Eye (tissue), 1 donor: ENCODE measurements at regions not wholly inside any gene's neighbourhood (a gene's known extent, or its start where the extent isn't known, plus 50 kb on each side); places are given as distances from the start of the nearest gene placed in this dataset.
A peak's percentile ranks its signal among the peaks of the same experiment; 100 is the strongest.
"Not testable (repeated sequence)": the region's sequence is repeated elsewhere in the genome, so short reads cannot be mapped to it uniquely, and the experiment has no call there.

Experiments used
- DNase-seq: peaks from one replicate; pipeline ENCODE4 v3.0.0-alpha.2; 2015

DNA sequence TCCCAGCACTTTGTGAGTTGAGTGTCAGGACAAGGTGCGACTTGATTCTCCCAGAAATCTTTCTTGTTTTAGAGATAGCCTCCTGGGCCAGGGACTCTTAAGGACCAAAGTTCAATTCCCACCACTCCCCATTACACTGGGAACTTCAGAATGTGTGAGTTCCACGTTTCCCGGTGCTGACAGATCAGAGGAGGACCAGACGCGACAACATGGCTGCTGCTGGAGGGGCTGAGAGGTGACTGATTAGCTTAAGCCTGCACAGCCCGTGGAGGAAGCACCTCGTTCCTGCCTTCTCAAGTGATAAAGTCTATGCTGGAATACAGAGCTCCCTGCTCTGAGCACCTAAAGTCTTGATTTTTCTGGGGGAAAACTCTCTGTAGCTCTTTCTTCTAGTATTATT is 175.2 kb upstream of the FERMT1 start:
- DNase-seq: no peak

DNA sequence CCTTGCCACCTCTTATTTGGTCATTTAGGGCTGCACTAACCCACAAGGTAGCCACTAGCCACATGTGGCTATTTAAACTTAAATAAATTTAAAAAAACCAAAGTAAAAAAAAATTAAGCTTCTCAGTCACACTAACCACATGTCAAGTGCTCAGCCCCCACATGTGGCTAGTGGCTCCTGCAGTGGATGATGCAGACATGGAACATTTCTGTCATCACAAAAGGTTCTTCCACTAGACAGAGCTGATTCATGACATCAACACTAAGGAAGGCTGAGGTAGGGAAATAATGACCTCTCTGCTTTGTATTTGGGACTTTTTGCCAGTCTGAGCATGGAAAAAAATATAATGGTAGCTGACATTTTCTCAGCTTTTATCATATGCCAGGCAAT is 173.0 kb upstream of the FERMT1 start:
- DNase-seq: no peak

DNA sequence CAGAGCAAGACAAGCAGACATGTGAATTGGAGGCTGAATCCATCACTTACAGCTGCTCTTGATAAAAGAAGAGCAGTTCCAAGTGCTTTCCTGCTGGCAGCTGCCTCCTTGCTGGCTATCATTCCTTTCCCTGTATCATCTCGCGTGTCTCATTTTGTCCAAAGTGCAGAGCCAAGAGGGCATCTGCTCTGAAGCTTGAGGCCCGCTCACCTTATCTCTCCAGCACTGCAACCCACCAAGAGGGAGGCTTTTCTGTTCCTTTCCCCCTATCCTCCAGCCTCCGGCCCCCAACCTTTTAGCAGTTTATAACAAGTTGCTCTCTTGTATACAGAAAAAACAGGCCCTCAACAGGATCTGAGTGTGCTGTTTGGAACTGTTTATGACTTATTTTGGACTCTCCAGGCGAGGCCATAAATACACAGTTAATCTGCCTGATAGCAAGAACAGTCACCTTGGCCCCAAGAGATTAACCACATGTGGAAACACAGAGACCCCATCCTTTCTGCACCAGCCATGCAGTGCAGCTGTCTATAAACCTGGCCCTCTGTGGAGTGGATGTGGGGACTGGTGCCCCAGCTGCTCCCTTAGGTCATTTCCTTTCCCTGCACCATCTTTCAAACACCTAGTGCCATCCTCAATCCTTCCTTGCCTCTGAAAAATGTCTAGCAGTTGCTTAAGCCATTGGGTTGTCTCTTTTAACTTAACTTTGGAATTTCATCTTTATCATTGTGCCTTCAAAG is 172.5 kb upstream of the FERMT1 start:
- no peak for DNase-seq

DNA sequence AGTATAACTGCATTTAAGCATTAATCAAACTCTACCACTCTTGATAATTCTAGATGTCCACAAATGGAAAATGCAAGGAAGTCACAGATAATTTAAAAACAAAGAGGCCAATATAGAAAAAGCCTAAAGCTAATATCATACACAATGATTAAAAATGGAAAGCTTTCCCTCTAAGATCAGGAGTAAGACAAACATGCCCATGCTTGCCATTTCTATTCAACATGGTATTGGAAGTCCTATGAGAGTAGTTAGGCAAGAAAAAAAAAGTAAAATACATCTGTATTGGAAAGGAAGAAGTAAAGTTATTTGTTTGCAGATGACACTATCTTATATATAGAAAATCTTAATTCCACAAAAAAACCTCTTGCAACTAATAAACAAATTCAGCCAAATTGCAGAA is 164.6 kb upstream of the FERMT1 start:
- DNase-seq: no peak

DNA sequence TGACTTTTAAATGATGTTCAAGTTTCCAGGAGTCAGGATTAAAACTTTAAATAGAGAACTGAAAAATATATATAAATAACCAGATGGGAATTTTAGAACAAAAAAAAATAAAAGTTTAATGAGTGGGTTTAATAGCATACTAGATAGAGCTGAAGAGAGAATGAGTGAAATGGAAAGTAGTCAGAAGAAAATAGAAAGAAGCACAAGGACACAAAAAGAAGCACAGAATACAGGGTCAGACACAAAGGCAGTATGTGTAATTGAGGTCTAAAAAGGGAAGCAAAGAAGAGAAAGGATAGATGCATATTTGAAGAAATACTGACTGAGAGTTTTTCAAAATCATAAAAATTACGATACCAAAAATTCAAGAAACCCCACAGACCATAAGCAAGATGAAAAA is 159.8 kb upstream of the FERMT1 start:
- DNase-seq: no peak

DNA sequence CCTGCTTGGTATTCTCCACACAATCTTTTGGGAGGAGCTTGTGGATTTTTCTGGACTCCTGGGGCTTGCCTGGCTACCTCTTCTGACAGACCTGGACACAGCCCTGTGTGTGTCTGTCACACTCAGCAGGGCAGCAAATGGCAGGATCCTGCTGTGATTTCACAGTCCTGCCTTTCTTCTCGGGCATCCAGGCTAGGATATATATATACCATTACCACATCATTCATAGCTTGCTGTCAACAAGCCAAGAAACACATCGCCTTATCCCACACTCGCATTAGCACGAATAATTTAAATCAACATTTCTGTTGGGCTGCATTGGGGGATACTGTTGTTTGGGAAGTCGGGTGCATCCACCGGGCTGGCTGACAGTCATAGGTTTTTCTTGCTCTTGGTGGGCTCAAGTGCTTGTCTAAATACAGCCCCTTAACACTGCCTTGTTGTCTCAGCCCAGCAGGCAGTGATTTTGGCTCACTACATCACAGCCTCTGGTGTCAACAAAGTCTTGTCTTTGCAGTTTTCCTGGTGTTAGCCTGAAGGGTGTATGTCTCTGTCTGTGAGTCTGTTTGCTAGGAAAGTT is 154.9 kb upstream of the FERMT1 start:
- peak; percentile 38 for DNase-seq

DNA sequence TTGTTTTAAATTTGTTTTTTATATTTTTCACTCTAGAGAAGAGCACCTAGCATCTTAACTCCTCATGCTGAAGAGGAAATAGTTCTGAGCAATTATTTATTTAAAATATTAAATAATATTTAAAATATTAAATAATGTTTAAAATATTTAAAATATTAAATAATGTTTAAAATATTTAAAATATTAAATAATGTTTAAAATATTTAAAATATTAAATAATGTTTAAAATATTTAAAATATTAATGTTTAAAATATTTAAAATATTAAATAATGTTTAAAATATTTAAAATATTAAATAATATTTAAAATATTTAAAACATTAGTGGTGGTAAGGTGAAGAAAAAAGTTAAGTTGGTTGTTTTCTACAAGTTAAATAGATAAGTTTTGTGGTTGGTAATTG is 147.6 kb upstream of the FERMT1 start:
- not testable (repeated sequence) for DNase-seq

DNA sequence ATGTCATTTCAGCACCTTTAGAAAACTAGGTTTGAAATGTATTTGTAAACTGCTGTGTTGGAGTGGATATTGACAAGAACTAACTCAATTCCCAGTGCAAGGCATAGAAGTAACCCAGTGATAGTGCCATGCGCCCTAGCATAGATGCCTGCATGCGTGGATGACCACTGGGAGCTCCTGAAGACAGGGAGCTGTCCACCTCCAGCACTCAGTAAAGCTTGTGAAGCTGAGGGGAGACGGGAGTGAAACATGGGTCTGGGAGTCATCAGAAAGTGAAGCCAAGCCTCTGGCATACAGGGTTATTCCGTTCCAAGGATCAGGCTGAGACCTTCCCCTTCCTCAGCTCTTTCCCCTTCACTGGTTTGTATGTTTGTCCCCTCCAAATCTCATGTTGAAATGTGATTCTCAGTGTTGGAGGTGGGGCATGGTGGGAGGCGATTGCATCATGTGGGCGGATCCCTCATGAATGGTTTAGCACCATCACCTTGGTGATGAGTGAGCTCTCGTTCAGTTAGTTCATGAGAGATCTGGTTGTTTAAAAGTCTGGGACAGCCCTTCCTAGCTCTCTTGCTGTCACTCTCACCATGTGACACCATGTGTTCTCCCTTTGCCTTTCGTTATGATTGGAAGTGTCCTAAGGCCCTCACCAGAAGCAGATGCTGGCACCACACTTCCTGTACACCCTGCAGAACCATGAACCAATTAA is 146.5 kb upstream of the FERMT1 start:
- no peak for DNase-seq

DNA sequence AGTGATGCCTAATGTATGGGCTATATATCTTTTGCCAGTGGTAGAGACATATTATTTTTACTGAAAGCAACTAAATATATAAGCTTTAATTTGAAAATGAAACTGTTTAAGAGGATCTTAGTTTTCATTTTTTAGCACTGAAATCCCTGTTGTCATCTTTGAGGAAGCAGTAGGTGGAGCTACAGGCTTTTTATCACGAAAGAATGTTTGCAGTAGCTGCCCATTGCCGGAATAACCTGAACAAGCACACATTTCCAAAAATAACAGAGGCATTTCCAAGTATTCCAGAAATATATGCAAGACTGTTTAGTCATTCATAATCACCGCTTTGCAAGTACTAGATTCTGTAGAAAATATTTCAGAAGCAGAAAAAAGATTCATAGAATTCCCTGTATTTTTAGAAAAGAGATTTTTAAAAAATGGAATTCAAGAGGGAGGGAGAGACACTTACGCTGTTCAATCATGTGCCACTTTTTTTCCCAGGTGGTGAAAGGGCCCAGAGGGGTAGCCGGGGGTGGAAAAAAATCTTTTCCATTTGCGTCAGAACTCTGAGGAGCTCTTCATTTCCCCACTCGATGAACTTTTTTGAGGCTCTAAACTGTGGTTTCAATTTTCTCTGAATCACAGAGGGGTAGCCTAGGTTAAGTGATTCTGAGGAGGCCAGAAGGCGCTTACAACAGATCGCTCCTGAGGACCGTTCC is 142.5 kb upstream of the FERMT1 start:
- peak; percentile 54 for DNase-seq

DNA sequence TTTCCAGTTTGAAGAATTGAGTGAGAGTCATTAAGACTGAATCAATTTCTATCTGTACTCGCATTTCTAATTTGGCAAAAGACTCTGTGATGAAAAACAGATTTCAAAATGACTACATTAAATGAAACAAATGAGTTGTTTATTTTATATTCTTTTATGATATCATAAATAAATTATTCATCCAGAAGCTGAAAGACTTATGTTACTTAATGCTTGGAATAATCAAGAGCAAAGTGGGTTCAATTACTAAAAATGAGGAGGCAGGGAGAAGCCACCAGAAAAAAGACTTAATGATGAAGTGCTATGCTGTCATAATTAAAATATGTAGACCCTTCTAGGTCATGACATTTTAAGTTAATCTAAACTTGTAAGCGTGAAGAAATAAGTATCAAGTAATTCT is 130.6 kb upstream of the FERMT1 start:
- DNase-seq: no peak

DNA sequence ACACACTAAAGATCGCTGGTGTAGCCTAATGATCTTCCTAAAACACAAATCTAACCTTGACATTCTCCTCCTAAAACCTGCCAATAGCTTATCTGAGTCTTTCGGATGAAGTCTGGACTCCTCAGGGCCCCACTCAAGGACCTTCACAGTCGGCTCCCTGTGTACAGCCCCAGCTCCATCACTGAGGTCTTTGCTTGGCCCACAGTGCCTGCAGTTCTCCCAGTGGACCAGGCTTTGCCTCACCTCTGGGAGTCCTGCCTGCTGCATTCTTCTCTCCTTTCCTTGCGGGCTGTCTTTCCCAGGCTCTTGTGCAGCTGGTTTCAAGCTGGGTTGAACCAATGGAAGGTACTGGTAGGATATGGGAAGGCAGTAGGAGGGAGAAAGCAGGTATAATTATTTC is 122.6 kb upstream of the FERMT1 start:
- no peak for DNase-seq

DNA sequence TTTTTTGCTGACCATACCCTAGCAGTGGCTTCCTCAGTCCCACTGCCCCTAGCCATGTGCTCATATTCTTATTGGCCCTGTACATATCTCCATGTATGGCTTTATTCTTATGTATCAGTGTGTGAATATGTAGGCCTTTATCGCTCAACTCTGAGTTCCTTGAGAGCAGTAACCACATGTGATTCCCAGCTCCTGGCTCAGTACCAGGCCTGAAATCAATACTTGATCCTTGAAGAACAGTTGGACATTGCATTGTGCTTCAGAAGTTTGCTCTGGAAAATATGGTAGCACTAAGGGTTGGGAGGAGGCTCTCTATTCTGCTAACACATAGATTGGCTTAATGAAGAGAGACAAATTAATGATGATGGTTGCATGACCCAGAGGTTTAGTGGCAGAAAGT is 118.8 kb upstream of the FERMT1 start:
- DNase-seq: no peak

DNA sequence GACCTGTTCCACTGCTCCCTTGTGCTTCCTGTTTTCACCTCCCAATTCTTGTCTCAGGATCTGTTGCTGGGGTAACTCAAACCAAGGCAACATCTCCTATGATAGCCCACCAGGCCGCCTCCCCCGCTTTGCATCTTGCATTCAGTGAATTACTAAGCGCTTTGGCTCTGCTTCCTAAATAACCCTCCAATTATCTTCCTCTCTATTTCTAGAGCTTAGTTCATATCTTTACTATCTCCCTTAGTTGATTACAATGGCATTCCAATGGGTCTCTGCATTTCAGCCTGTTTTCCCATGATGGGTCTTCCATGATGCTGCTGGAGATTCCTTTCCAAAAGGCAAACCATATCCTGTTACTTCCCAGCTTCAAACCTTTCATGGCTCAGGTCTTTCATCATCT is 117.2 kb upstream of the FERMT1 start:
- DNase-seq: no peak

DNA sequence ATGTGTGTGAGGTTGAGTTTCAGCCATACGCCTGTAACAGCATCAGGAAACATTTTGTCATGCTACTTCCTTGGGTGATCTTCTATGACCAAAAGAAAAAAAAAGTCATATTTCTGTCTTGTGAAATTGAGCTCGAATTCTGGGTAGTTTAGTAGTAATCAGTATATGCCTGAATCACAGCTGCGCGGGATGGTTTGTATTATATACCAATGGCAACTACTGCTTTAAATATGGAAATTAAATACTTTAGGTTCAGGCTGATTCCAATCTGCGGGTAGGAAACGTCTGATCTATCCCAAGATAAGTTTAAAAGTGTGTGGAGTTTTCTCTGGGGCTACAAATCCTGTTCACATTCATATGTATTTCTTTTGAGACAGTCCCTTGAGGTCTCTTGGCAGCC is 115.6 kb upstream of the FERMT1 start:
- DNase-seq: peak; percentile 26

DNA sequence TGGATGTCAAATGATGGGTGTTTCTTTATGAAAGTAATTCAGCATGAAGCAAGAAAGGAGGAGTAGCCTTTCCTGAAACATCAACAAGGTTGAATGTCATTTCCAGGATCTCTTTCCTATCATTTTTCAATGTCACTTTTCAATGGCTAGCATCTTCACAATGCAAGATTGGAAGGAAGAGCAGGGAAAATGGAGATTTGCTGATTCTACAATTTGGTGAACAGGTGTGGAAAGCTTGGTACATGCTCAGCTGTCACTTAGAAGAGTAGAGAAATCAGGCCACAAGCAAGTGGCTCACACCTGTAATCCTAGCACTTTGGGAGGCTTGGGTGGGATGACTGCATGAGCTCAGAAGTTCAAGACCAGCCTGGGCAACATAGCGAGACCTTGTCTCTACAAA is 112.7 kb upstream of the FERMT1 start:
- DNase-seq: no peak

DNA sequence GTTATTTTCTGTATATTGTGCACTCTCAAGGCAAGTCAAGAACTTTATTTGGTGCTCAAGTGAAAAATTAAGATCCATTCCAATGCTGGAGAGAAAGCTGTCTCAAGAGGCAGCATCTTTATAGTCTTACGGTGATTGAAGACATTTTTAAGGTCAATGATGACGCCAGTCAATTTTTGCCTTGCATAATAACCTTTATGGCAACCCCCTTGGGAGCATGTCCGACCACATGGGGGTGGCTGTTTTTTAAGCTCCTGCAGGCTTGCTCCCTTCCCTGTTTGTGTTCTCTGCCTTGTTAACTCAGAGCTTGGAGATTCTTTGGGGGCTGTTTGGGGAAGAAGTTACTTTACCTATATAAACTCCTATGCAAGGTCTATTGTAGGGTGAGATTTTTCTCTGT is 109.6 kb upstream of the FERMT1 start:
- no peak for DNase-seq

DNA sequence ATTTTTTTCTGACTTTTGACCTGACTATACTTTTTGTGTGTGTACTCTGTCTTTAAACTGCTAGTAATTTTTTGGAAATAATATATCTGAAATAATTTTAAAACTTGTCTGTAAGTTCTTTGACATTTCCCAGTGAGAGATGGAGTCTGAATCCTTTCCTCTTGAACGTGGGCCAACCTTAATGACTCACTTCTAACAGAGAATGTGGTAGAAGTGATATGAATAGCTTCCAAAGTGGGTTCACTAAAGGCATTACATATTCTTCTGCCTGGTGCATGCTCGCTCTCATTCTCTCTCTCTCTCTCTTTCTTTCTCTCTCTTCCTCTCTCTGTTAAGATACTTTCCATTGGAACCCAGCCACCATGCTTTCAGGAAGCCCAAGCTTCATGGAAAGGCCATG is 108.7 kb upstream of the FERMT1 start:
- DNase-seq: no peak

DNA sequence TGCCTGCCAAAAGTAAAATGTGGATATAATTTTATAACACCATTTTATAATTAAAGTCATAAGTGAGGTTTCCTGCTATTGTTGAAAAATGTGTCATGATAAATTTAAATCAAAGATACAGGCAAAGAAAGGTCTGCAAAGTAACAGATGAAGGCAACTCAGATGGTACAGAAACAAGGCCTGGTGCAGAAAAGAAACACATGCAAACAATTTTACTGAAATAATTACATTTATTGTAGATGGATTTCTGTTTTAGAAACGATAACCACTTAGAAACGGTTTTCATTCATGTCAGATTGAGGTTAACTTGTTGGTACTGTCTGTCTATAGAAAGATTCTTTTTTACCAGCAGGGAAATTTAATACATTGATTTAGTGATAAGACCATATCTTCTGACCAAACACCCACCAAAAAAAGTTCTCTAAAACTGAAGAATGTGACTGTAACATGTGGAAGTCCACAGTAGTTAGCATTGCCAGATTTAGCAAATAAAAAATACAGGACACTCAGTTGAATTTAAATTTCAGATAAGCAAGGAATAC is 105.5 kb upstream of the FERMT1 start:
- peak; percentile 44 for DNase-seq

DNA sequence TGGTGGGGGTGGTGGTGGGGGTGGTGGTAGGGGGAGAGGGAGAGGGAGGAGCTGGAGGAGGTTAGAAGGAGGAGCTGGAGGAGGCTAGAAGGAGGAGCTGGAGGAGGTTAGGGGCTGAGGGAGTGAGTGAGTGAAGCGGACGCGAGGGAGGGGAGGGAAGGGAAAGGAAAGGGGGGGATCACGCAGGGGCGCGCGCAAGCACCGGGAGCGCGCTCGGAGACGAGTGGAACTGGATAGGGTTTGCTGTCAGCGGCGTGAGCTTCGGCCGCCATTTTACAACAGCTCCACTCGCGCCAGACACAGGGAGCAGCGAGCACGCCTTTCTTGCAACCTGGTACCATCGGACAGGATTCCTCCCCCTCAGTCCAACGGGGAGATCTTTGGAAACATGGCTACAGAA is 90.5 kb upstream of the FERMT1 start:
- DNase-seq: no peak

DNA sequence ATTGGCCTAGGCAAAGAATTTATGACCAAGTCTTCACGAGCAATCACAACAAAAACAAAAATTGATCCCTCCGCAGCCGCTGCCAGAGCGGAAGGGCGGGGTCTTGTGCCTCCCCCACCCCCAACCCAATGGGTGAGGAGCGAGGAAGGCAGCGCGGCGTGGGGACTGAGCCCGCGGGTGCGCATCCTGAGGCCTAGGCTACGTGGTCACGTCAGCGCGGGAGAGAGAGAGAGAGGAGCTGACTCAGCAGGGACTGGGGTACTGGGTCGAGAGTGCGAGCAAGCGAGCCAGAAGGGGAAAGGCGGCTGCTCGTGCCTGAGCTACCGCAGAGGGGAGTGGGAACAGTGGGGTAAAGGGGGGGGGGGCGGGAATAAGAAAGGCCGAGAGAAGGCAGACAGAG is 90.1 kb upstream of the FERMT1 start:
- no peak for DNase-seq

DNA sequence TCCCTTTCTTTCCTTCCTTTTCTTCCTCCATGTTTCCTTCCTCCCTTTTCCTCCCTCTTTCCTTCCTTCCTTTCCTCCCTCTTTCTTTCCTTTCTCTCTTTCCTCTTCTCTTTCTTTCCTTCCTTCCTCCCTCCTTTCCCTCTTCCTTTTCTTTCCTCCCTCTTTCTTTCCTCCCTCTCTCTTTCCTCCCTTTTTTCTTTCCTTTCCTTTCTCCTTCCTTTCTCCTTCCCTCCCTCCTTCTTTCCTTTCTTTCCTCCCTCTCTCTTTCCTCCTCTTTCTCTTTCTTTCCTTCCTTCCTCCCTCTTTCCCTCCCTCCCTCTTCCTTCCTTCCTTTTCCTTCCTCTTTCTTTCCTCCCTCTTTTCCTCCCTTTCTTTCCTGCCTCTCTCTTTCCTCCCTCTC is 86.3 kb upstream of the FERMT1 start:
- no peak for DNase-seq

DNA sequence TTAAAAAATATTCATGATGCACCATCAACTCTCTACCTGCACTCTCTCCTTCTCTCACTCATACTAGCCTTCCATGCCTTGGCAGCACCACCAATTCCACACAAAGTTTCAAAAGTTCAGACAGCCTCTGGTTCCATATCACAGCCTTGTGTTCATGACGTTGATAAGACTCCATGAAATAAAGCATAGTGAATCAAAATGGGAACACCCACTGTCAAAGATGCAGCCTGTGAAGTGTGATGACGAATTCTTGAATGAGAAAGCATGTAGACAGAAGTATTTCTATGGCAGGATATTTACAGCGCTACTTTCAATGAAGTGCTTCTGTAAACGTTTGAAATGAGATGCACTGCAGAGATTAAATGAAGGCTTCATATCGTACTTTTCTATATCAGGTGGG is 77.3 kb upstream of the FERMT1 start:
- no peak for DNase-seq

DNA sequence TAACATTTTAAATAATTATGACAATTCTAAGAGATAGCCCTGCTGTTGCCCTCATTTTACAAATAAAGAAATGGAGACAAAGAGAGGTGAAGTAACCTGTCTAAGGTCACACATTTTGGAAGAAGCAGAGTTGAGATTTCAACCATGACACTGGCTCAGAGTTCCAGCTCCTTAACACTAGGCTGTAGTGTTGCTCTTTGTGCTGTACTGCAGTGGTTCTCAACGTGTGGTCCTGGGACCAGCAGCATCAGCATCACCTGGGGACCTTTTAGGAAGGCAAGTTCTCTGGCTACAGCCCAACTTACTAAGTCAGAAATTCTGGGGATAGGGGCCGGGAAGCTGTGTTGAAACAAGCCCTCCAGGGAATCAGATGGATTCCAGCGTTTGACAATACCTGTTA is 62.4 kb upstream of the FERMT1 start:
- DNase-seq: peak; percentile 3

DNA sequence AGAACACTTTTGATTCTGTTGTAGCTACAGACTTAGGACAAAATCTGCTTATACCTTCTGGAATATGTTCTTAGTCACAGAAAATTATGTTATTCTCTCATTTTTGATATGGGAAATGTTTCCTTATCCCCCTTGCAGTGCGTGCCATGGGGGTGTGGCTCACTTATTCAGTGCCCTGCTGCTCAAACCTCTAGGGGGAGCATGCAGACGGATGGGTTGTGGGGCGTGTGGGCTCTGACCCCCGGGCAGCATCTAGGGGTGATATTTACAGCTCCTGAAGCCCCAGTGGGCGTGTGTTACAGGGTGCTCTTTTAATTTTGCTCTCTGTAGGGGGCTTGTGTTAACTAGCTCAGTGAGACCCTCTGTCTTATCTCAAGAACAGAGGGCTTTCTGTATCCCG is 61.3 kb upstream of the FERMT1 start:
- DNase-seq: no peak
